ENCODE measurements at regions not wholly inside any gene's neighbourhood (a gene's known extent, or its start where the extent isn't known, plus 50 kb on each side); places are given as distances from the start of the nearest gene placed in this dataset.

GRCh38 chr2:204279819-204280218 is 265.5 kb upstream of the PARD3B start:
- TF ChIP-seq CTCF (conservative IDR thresholded peaks at IDR 0.05; ENCODE audit: low read depth, low read length) = no peak
- DNase-seq (ENCODE audit: low read depth) = no peak

DNA sequence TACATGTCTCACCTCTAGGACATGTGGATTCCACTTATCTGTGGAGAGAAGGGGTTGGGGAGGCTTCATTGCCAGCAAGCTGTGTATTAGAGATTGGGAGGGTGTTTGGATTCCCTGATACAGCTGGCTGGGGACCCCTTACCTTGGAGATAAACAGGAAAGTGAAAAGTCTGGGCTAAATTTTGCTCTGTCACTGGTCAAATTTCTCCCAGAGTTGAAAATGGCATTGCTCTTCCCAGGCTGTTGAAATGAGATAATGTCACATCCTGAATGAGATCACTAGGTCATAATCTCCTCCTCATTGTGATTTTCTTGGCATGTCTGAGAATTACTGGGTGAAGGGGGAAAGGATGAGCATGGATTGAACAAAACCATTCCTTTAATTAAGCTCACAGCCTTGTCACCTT is 265.0 kb upstream of the PARD3B start:
- no peak for TF ChIP-seq CTCF (conservative IDR thresholded peaks at IDR 0.05; ENCODE audit: low read depth, low read length)
- H3K4me3 ChIP-seq (ENCODE audit: low read length) = no peak overlapping the region
- no peak for DNase-seq (ENCODE audit: low read depth)

More at GRCh38 chr2:204279819-204280218, 265.5 kb upstream of the PARD3B start:
- no peak overlapping the region for H3K4me3 ChIP-seq (ENCODE audit: low read length)

- no peak for DNase-seq (ENCODE audit: low read depth)
- H3K4me3 ChIP-seq (ENCODE audit: low read length) = no peak overlapping the region
- no peak for TF ChIP-seq CTCF (conservative IDR thresholded peaks at IDR 0.05; ENCODE audit: low read depth, low read length)
These were observed 263.2 kb upstream of the PARD3B start for GRCh38 chr2:204282081-204282480.

DNA sequence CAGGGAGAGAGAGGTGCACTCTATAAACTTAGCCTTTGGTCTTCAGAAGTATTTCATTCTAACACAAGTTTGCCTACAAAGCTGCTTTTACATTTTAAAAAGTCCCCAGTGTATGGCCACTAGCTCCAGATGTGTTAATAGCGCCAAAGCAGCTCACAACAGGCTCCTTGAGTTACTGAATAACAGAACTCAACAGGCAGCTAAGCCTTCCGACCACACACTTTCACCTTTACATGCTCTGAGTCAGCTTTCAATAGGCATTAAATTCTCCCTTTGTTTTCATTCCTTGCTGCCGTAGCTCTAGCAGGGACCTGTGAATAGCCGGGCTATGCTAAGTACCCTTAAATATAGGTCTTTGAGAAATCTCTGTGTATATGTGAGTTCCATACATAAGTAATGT is 262.8 kb upstream of the PARD3B start:
- no peak overlapping the region for H3K4me3 ChIP-seq (ENCODE audit: low read length)
- TF ChIP-seq CTCF (conservative IDR thresholded peaks at IDR 0.05; ENCODE audit: low read depth, low read length) = no peak
- peak; percentile 72 for DNase-seq (ENCODE audit: low read depth)

GRCh38 chr2:204289066-204289465 is 256.2 kb upstream of the PARD3B start:
- no peak for DNase-seq (ENCODE audit: low read depth)
- TF ChIP-seq CTCF (conservative IDR thresholded peaks at IDR 0.05; ENCODE audit: low read depth, low read length) = no peak

DNA sequence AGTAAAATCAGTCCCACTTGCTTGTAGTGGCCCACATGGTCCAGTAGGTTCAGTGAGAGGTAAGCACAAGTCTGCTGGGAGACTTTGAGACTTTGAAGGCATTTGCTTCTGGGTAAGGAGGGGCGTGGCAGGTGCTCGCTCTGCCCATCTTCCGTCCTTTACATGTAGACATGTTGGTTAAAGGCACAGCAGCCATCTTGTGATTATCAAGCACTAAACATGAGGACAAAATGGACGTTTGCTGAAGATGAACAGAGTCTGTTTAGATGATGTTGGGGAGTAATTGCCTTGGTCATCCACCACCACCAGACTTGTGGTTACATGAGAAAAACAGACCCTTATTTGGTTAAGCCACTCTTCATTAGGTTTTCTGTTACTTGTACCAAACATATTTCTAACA is 252.8 kb upstream of the PARD3B start:
- H3K4me3 ChIP-seq (ENCODE audit: low read length) = no peak overlapping the region
- no peak for TF ChIP-seq CTCF (conservative IDR thresholded peaks at IDR 0.05; ENCODE audit: low read depth, low read length)

More at GRCh38 chr2:204289066-204289465, 256.2 kb upstream of the PARD3B start:
- H3K4me3 ChIP-seq (ENCODE audit: low read length) = no peak overlapping the region

DNA sequence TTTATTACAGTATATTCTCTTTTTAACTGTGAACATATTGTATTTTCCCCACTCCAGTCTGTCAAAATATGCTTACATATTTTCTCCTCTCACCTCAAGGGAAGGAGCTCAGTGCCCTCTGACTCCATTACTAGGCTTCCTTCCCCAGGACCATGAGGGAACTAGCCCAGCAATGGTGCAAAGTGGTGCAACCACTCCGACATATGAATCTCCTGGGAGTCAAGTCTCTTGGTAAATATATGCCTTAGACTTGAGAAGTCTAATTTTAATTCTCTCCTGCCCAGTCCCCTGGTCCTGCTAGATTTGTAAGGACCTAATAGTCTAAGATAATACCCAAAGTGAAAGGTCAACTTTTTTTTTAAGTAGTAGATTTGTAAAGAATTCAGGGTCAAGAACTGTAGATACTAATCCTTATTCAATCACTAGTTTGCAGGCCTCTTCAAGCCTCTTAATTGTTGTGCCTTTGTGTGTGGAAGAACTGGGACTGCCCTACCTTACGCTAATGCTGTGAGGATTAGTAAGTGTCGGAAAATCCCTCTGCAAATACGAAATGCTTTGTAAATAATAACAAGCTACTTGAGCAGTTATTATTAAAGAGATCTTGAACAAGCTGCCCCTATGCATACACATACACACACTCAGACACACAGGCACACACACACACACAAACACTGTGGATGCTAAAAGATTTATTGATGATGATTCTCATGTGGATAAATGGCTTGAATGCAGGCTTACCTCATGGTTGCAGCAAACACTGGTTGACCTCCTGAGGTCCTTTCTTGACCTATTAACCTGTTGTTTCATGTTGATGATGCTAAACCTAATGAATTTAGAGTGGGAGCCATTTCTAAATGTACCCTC is 251.2 kb upstream of the PARD3B start:
- peak; percentile 91 for DNase-seq (ENCODE audit: low read depth)
- no peak for TF ChIP-seq CTCF (conservative IDR thresholded peaks at IDR 0.05; ENCODE audit: low read depth, low read length)
- H3K4me3 ChIP-seq (ENCODE audit: low read length) = no peak overlapping the region

More for the DNA sequence above, 252.8 kb upstream of the PARD3B start:
- no peak for DNase-seq (ENCODE audit: low read depth)

Data from retinal pigment epithelial cell (primary cell).